GM23338 (cell line): ENCODE measurements at regions not wholly inside any gene's neighbourhood (a gene's known extent, or its start where the extent isn't known, plus 50 kb on each side); places are given as distances from the start of the nearest gene placed in this dataset.

Experiments
- CTCF ChIP-seq, 2 experiments: fragments of 200-600 bp in 1 of 2; sonication (generic) in 1 of 2; conservative IDR thresholded peaks; 2 replicates each; pipeline versions ENCODE4 v1.5.1 to v1.6.1; 2016 to 2017; ENCODE audit warnings: antibody characterized with exemption in 2 of 2, low read depth in 2 of 2, mild to moderate bottlenecking in 2 of 2, moderate library complexity in 1 of 2
- EZH2 ChIP-seq: fragments of 200-600 bp; sonication (generic); IDR thresholded peaks from one replicate; pipeline ENCODE4 v1.8.0; 2017; ENCODE audit warnings: antibody characterized with exemption, mild to moderate bottlenecking, low read depth; ENCODE audit not compliant: unreplicated experiment
- EZH2phosphoT487 ChIP-seq: fragments of 200-600 bp; sonication (generic); IDR thresholded peaks from one replicate; pipeline ENCODE4 v1.8.1; 2018; ENCODE audit warnings: antibody characterized with exemption; ENCODE audit not compliant: unreplicated experiment
- JUNB ChIP-seq: IDR thresholded peaks from one replicate; pipeline ENCODE4 v1.6.1; 2016; ENCODE audit warnings: antibody characterized with exemption; ENCODE audit not compliant: unreplicated experiment
- POLR2AphosphoS5 ChIP-seq: IDR thresholded peaks from 2 replicates; pipeline ENCODE4 v1.6.1; 2016; ENCODE audit warnings: antibody characterized with exemption, low read depth
- REST ChIP-seq: IDR thresholded peaks from one replicate; pipeline ENCODE4 v1.6.1; 2018; ENCODE audit warnings: antibody characterized with exemption; ENCODE audit not compliant: unreplicated experiment

DNA sequence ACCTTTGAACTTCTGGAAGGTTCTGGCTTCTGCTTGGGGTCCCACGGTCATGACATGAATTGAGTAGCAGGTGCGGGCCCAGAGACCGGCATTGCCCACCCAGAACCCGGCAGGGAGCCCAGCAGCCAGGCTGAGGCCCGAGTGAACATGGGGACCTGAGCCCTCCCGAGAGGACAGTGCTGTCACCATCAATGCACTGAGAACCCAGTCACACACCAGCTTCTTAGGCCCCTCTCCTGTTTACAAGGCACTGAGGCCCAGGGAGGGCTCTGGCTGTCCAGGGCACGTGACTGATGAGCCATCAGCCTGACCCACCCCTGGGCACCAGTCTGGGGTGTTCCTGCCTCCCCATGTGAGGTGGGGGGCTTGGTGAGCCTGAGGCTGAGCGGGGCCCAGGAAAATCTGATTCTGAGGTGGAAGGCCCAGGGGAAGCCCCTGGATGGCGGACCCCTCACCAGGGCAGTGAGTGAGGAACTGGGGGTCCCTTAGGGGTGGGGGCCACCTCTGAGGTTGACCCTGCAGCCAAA, 60.3 kb upstream of the RNU6ATAC start:
- TF ChIP-seq REST = no peak
- no peak for TF ChIP-seq CTCF (conservative IDR thresholded peaks at IDR 0.05; ENCODE audit: low read depth in 2 of 2)
- TF ChIP-seq POLR2AphosphoS5 = no peak
- no peak for TF ChIP-seq EZH2
- no peak for TF ChIP-seq EZH2phosphoT487
- no peak for TF ChIP-seq JUNB
